Endothelial cell of umbilical vein (primary cell): ENCODE measurements at regions not wholly inside any gene's neighbourhood (a gene's known extent, or its start where the extent isn't known, plus 50 kb on each side); places are given as distances from the start of the nearest gene placed in this dataset.

Source experiments
- BruUV-seq: library from RNA; stranded (reverse); fragments of 400-500 nt; replicated peaks from 2 replicates; lab custom pipeline; 2021; lab: Mats Ljungman, UMichigan
- CTCF ChIA-PET: fragments of 300-600, 350-600 bp; sonication (Branson Sonifier 250); formaldehyde crosslinking; loops from one replicate; lab custom pipeline; 2021; ENCODE audit warnings: antibody characterized with exemption, inconsistent platforms; lab: Charles Lee
- POLR2A ChIA-PET: fragments of 300-600, 350-600 bp; sonication (Branson Sonifier 250); formaldehyde crosslinking; loops from one replicate; lab custom pipeline; 2021; ENCODE audit warnings: antibody characterized with exemption, inconsistent platforms; lab: Charles Lee
- DNase-seq: peaks from one replicate; pipeline ENCODE4 v3.0.0-alpha.2; 2011; ENCODE audit warnings: low read depth, low spot score
- FAIRE-seq: peaks from 2 replicates; lab custom pipeline; 2011; peaks lifted over from hg19 to GRCh38; lab: Jason Lieb, UNC
- H2AFZ ChIP-seq: 2 replicates; pipeline ENCODE4 v1.6.0; 2012; ENCODE audit warnings: low read depth, low read length, control low read depth, inconsistent platforms
- H3K27ac ChIP-seq: 2 replicates; pipeline ENCODE4 v1.5.1; 2011; ENCODE audit warnings: low read depth, mild to moderate bottlenecking, control low read depth, low read length, moderate library complexity; ENCODE audit not compliant: insufficient read depth
- H3K27me3 ChIP-seq, 2 experiments: 2 replicates each; pipeline versions ENCODE4 v1.6.0 to v1.6.1; 2011; ENCODE audit warnings: low read length in 2 of 2, mixed read lengths in 1 of 2; ENCODE audit not compliant: control insufficient read depth in 2 of 2, insufficient read depth in 2 of 2
- H3K36me3 ChIP-seq, 2 experiments: 2 replicates in 1 of 2; 3 replicates in 1 of 2; pipeline ENCODE4 v1.5.1; 2011; ENCODE audit warnings: low read length in 2 of 2, mild to moderate bottlenecking in 1 of 2, moderate library complexity in 1 of 2; ENCODE audit not compliant: control insufficient read depth in 2 of 2, insufficient read depth in 2 of 2; ENCODE audit errors: extremely low read depth in 1 of 2
- H3K4me1 ChIP-seq: 3 replicates; pipeline ENCODE4 v1.5.1; 2011; ENCODE audit warnings: mild to moderate bottlenecking, low read length; ENCODE audit not compliant: control insufficient read depth, insufficient read depth; ENCODE audit errors: extremely low read depth
- H3K4me2 ChIP-seq: 2 replicates; pipeline ENCODE4 v1.6.1; 2011; ENCODE audit warnings: low read length, control low read depth, mixed read lengths; ENCODE audit not compliant: insufficient read depth
- H3K4me3 ChIP-seq, 3 experiments: fragments of 200-600 bp in 1 of 3; sonication (generic), shearing (Covaris generic) in 1 of 3; replicated peaks in 1 of 3; 2 replicates each; pipeline ENCODE4 v1.5.1; 2011 to 2016; ENCODE audit warnings: control low read depth in 3 of 3, low read length in 3 of 3, mild to moderate bottlenecking in 2 of 3, inconsistent platforms in 1 of 3, low read depth in 1 of 3, moderate library complexity in 1 of 3; ENCODE audit not compliant: insufficient read depth in 1 of 3
- H3K79me2 ChIP-seq: 2 replicates; pipeline ENCODE4 v1.6.0; 2012; ENCODE audit warnings: low read length, inconsistent platforms; ENCODE audit not compliant: control insufficient read depth, insufficient read depth
- H3K9ac ChIP-seq: replicated peaks from 2 replicates; pipeline ENCODE3; 2011; ENCODE audit warnings: low read length, control low read depth; ENCODE audit not compliant: insufficient read depth; ENCODE audit errors: extremely low read depth
- H3K9me1 ChIP-seq: replicated peaks from 3 replicates; pipeline ENCODE4 v1.6.0; 2011; ENCODE audit warnings: mild to moderate bottlenecking, low read length; ENCODE audit not compliant: control insufficient read depth, insufficient read depth; ENCODE audit errors: extremely low read depth
- H3K9me3 ChIP-seq: replicated peaks from 2 replicates; pipeline ENCODE4 v1.5.1; 2012; ENCODE audit warnings: low read length, inconsistent platforms; ENCODE audit not compliant: control insufficient read depth, insufficient read depth
- H4K20me1 ChIP-seq: replicated peaks from 2 replicates; pipeline ENCODE3; 2011; ENCODE audit warnings: mild to moderate bottlenecking, low read length; ENCODE audit not compliant: control insufficient read depth, insufficient read depth; ENCODE audit errors: extremely low read depth
- CTCF ChIP-seq, 2 donors: IDR thresholded peaks; 1 replicate in 1 of 2; 2 replicates in 1 of 2; pipeline ENCODE4 v1.5.1; 2011; ENCODE audit warnings: low read length in 2 of 2, mild to moderate bottlenecking in 2 of 2, moderate library complexity in 2 of 2, control low read depth in 1 of 2, inconsistent platforms in 1 of 2, low read depth in 1 of 2; ENCODE audit not compliant: insufficient read depth in 1 of 2; ENCODE audit errors: extremely low read depth in 1 of 2
- EZH2 ChIP-seq: IDR thresholded peaks from 2 replicates; pipeline ENCODE4 v1.6.1; 2012; ENCODE audit warnings: borderline replicate concordance, low read depth, mild to moderate bottlenecking, moderate library complexity, low read length, inconsistent platforms; ENCODE audit not compliant: severe bottlenecking
- FOS ChIP-seq: IDR thresholded peaks from 2 replicates; pipeline ENCODE4 v1.6.1; 2011; ENCODE audit warnings: mild to moderate bottlenecking, low read length, moderate library complexity, borderline replicate concordance; ENCODE audit not compliant: insufficient read depth
- GATA2 ChIP-seq: IDR thresholded peaks from 2 replicates; pipeline ENCODE4 v1.7.0; 2011; ENCODE audit warnings: low read depth, mild to moderate bottlenecking, moderate library complexity, mixed read lengths, low read length; ENCODE audit not compliant: insufficient read length, insufficient read depth
- JUN ChIP-seq: IDR thresholded peaks from 2 replicates; pipeline ENCODE4 v1.6.1; 2011; ENCODE audit warnings: borderline replicate concordance, low read depth; ENCODE audit not compliant: insufficient read length, insufficient read depth
- MAX ChIP-seq: IDR thresholded peaks from 2 replicates; pipeline ENCODE4 v1.6.1; 2011; ENCODE audit not compliant: insufficient read depth, insufficient read length
- MYC ChIP-seq: IDR thresholded peaks from one replicate; pipeline ENCODE4 v1.6.1; 2011; ENCODE audit warnings: mild to moderate bottlenecking, low read depth, low read length
- POLR2A ChIP-seq: IDR thresholded peaks from 2 replicates; pipeline ENCODE4 v1.6.1; 2012; ENCODE audit warnings: low read depth, mild to moderate bottlenecking, control low read depth, low read length
- POLR2AphosphoS5 ChIP-seq: IDR thresholded peaks from 2 replicates; pipeline ENCODE4 v1.6.1; 2012; ENCODE audit warnings: low read depth, mild to moderate bottlenecking, control low read depth, low read length, moderate library complexity; ENCODE audit not compliant: insufficient read depth
- dilution Hi-C: fragments of 300-500 bp; cut with MboI; formaldehyde crosslinking; loops from one replicate; pipeline ENCODE4 v1.15.0; 2019; ENCODE audit warnings: low sequenced_read_pairs; ENCODE audit not compliant: extremely low pct_ligation_motif_present
- intact Hi-C: fragments of 100-400 bp; cut with micrococcal nuclease; formaldehyde crosslinking; loops from one replicate; pipeline ENCODE4 v1.10.0; 2022

- Histone ChIP-seq H3K9me1 (no peaks in the 10 kb centered on the region), H3K36me3 (no peaks in the 10 kb centered on the region), H3K27ac (no peak overlapping the region), H2AFZ (no peak overlapping the region), H3K79me2 (no peaks in the 10 kb centered on the region), H3K4me2 (no peak overlapping the region), H4K20me1 (no peaks in the 10 kb centered on the region), H3K4me1 (no peaks in the 10 kb centered on the region), H3K27me3 (no peaks in the 10 kb centered on the region), H3K9ac (no peak overlapping the region), H3K4me3 (no peak overlapping the region), H3K9me3 (no peaks in the 10 kb centered on the region)
- no TSS peak for BruUV-seq
- dilution Hi-C loops: no loop called here
- POLR2A ChIA-PET: no interaction called here
- CTCF ChIA-PET: no interaction called here
- intact Hi-C loops: no loop called here
- TF ChIP-seq POLR2AphosphoS5 (no peak), FOS (no peak), MYC (no peak), POLR2A (no peak), CTCF (IDR thresholded peaks at IDR 0.05; ENCODE audit: extremely low read depth in 1 of 2, insufficient read depth in 1 of 2, low read depth in 1 of 2, low read length in 2 of 2) (no peak), MAX (no peak), GATA2 (no peak), EZH2 (no peak), JUN (no peak)
- no peak for FAIRE-seq
- DNase-seq: no peak
Observed at GRCh38 chr20:55760586-55760985, 244.7 kb downstream of the CBLN4 start.
